Neural crest cell (in vitro differentiated cells): ENCODE measurements at regions not wholly inside any gene's neighbourhood (a gene's known extent, or its start where the extent isn't known, plus 50 kb on each side); places are given as distances from the start of the nearest gene placed in this dataset.

ENCODE experiments used
- DNase-seq: peaks from one replicate; pipeline ENCODE4 v3.0.0; 2021; ENCODE audit warnings: low read depth, mixed read lengths, low spot score
- H3K27ac Mint-ChIP-seq: one replicate; pipeline ENCODE4 v1.8.0; 2021; ENCODE audit warnings: mild to moderate bottlenecking, mixed read lengths; ENCODE audit not compliant: unreplicated experiment
- H3K27me3 Mint-ChIP-seq: 2 replicates; pipeline ENCODE4 v1.8.0; 2021; ENCODE audit warnings: low read depth, mild to moderate bottlenecking, mixed read lengths
- H3K36me3 Mint-ChIP-seq: 2 replicates; pipeline ENCODE4 v1.8.0; 2021; ENCODE audit warnings: low read depth, mild to moderate bottlenecking, mixed read lengths
- H3K4me1 Mint-ChIP-seq: 2 replicates; pipeline ENCODE4 v1.8.0; 2021; ENCODE audit warnings: mixed read lengths
- H3K4me3 Mint-ChIP-seq: one replicate; pipeline ENCODE4 v1.8.0; 2021; ENCODE audit warnings: mild to moderate bottlenecking, mixed read lengths
- H3K9me3 Mint-ChIP-seq: 2 replicates; pipeline ENCODE4 v1.8.0; 2021; ENCODE audit warnings: mixed read lengths
- TF ChIP-seq, protein P1 (sequence below): fragments of 200-600 bp; sonication (generic); conservative IDR thresholded peaks from 2 replicates; pipeline ENCODE4 v1.5.0; 2021; ENCODE audit warnings: antibody characterized with exemption, mild to moderate bottlenecking

GRCh38 chr20:40763646-40764295, 74.7 kb upstream of the MAFB start:
- DNase-seq: no peak
- TF ChIP-seq, protein P1, sequence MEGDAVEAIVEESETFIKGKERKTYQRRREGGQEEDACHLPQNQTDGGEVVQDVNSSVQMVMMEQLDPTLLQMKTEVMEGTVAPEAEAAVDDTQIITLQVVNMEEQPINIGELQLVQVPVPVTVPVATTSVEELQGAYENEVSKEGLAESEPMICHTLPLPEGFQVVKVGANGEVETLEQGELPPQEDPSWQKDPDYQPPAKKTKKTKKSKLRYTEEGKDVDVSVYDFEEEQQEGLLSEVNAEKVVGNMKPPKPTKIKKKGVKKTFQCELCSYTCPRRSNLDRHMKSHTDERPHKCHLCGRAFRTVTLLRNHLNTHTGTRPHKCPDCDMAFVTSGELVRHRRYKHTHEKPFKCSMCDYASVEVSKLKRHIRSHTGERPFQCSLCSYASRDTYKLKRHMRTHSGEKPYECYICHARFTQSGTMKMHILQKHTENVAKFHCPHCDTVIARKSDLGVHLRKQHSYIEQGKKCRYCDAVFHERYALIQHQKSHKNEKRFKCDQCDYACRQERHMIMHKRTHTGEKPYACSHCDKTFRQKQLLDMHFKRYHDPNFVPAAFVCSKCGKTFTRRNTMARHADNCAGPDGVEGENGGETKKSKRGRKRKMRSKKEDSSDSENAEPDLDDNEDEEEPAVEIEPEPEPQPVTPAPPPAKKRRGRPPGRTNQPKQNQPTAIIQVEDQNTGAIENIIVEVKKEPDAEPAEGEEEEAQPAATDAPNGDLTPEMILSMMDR: no peak
- Mint-ChIP-seq H3K27ac (no peak overlapping the region), H3K9me3 (no peaks in the 10 kb centered on the region), H3K27me3 (no peaks in the 10 kb centered on the region), H3K4me1 (no peaks in the 10 kb centered on the region), H3K4me3 (no peak overlapping the region), H3K36me3 (no peaks in the 10 kb centered on the region)

GRCh38 chr20:40765814-40766480, 76.9 kb upstream of the MAFB start:
- H3K36me3 Mint-ChIP-seq: no peaks in the 10 kb centered on the region
- TF ChIP-seq, protein P1: no peak
- no peak overlapping the region for H3K4me3 Mint-ChIP-seq
- no peak overlapping the region for H3K27ac Mint-ChIP-seq
- no peak for DNase-seq
- no peaks in the 10 kb centered on the region for H3K4me1 Mint-ChIP-seq
- H3K9me3 Mint-ChIP-seq: no peaks in the 10 kb centered on the region
- H3K27me3 Mint-ChIP-seq: no peaks in the 10 kb centered on the region

DNA sequence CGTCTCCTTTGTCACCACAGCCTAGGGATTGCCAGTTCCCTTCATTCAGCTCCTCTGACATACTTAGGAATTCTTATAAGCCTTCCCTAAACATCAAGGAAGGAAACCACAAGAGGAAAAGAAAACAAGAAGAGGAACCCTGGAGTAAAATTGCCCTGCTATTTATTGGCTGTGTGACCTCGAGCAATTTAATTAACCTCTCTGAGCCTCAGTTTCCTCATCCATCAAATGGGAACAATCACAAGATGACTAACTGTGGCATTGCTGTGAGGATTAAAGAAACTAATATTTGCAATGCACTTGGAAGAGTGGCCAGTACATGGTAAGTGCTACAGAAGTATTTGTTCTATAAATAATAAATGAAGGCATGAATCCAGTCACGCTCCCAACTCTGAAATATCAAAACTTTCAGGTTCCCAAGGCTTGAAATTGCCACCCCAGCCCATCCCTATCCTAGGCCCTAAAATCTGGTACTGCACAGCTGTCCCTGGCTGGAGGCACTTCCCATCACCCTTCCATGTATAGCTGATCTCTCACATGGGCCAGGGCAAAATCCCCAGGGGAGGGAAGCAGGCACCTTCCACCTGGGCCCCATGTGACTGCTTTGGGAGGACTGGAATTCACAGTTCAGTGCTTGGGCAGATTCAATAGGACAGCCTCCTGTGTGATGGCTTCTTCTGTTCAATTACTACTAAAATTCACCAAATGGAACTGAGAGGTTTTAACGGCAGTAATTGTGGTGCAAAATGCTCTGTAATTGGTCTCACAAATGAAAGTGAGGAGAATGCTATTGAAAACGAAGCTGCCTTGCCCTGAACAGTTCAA, 78.0 kb upstream of the MAFB start:
- DNase-seq: no peak
- Mint-ChIP-seq H3K27me3 (no peaks in the 10 kb centered on the region), H3K9me3 (no peaks in the 10 kb centered on the region), H3K27ac (peak overlapping the region; percentile 93), H3K36me3 (no peaks in the 10 kb centered on the region), H3K4me1 (no peaks in the 10 kb centered on the region), H3K4me3 (no peak overlapping the region)
- TF ChIP-seq, protein P1: no peak

GRCh38 chr20:40767615-40767924, 78.5 kb upstream of the MAFB start:
- H3K27me3 Mint-ChIP-seq: no peaks in the 10 kb centered on the region
- TF ChIP-seq, protein P1: no peak
- no peak for DNase-seq
- no peak overlapping the region for H3K27ac Mint-ChIP-seq
- no peaks in the 10 kb centered on the region for H3K9me3 Mint-ChIP-seq
- H3K36me3 Mint-ChIP-seq: no peaks in the 10 kb centered on the region
- H3K4me3 Mint-ChIP-seq: no peak overlapping the region
- no peaks in the 10 kb centered on the region for H3K4me1 Mint-ChIP-seq

- H3K9me3 Mint-ChIP-seq: no peaks in the 10 kb centered on the region
- TF ChIP-seq, protein P1: no peak
- no peak overlapping the region for H3K4me3 Mint-ChIP-seq
- no peak for DNase-seq
- no peak overlapping the region for H3K27ac Mint-ChIP-seq
- no peaks in the 10 kb centered on the region for H3K36me3 Mint-ChIP-seq
- H3K27me3 Mint-ChIP-seq: no peaks in the 10 kb centered on the region
- H3K4me1 Mint-ChIP-seq: no peaks in the 10 kb centered on the region
These were observed 79.1 kb upstream of the MAFB start for GRCh38 chr20:40768105-40768504.
